ENCODE measurements at regions not wholly inside any gene's neighbourhood (a gene's known extent, or its start where the extent isn't known, plus 50 kb on each side); places are given as distances from the start of the nearest gene placed in this dataset.
"Not testable (repeated sequence)": the region's sequence is repeated elsewhere in the genome, so short reads cannot be mapped to it uniquely, and the experiment has no call there.

- DNase-seq (ENCODE audit: low spot score), result no peak
These were observed 437.0 kb upstream of the CNTN6 start for GRCh38 chr3:655824-656223.

GRCh38 chr3:661356-661755 lies 431.5 kb upstream of the CNTN6 start:
- DNase-seq (ENCODE audit: low spot score), result no peak

GRCh38 chr3:674116-674515 lies 418.7 kb upstream of the CNTN6 start:
- no peak for DNase-seq (ENCODE audit: low spot score)

GRCh38 chr3:675846-676245 lies 417.0 kb upstream of the CNTN6 start:
- no peak for DNase-seq (ENCODE audit: low spot score)

- no peak for DNase-seq (ENCODE audit: low spot score)
These were observed 409.1 kb upstream of the CNTN6 start for GRCh38 chr3:683770-684169.

GRCh38 chr3:690770-691169 lies 402.1 kb upstream of the CNTN6 start:
- no peak for DNase-seq (ENCODE audit: low spot score)

- no peak for DNase-seq (ENCODE audit: low spot score)
These were observed 392.3 kb upstream of the CNTN6 start for GRCh38 chr3:700514-700913.

- DNase-seq (ENCODE audit: low spot score), result no peak
These were observed 385.8 kb upstream of the CNTN6 start for GRCh38 chr3:707041-707440.

- no peak for DNase-seq (ENCODE audit: low spot score)
These were observed 379.7 kb upstream of the CNTN6 start for GRCh38 chr3:713006-713621.

GRCh38 chr3:713947-714620 lies 378.7 kb upstream of the CNTN6 start:
- DNase-seq (ENCODE audit: low spot score), result no peak

GRCh38 chr3:721086-721485 lies 371.7 kb upstream of the CNTN6 start:
- DNase-seq (ENCODE audit: low spot score), result no peak

GRCh38 chr3:732326-732928 lies 360.4 kb upstream of the CNTN6 start:
- no peak for DNase-seq (ENCODE audit: low spot score)

- DNase-seq (ENCODE audit: low spot score), result no peak
These were observed 359.5 kb upstream of the CNTN6 start for GRCh38 chr3:733313-733712.

- DNase-seq (ENCODE audit: low spot score), result no peak
These were observed 335.1 kb upstream of the CNTN6 start for GRCh38 chr3:757711-758110.

GRCh38 chr3:759106-759505 lies 333.7 kb upstream of the CNTN6 start:
- no peak for DNase-seq (ENCODE audit: low spot score)

GRCh38 chr3:773433-773832 lies 319.4 kb upstream of the CNTN6 start:
- DNase-seq (ENCODE audit: low spot score), result not testable (repeated sequence)

- no peak for DNase-seq (ENCODE audit: low spot score)
These were observed 317.5 kb upstream of the CNTN6 start for GRCh38 chr3:775178-775880.

GRCh38 chr3:780505-780904 lies 312.3 kb upstream of the CNTN6 start:
- DNase-seq (ENCODE audit: low spot score), result no peak

- no peak for DNase-seq (ENCODE audit: low spot score)
These were observed 301.4 kb upstream of the CNTN6 start for GRCh38 chr3:791442-791841.

- DNase-seq (ENCODE audit: low spot score), result no peak
These were observed 300.2 kb upstream of the CNTN6 start for GRCh38 chr3:792630-793029.

GRCh38 chr3:804211-804610 lies 288.6 kb upstream of the CNTN6 start:
- DNase-seq (ENCODE audit: low spot score), result no peak

GRCh38 chr3:805326-805725 lies 287.5 kb upstream of the CNTN6 start:
- no peak for DNase-seq (ENCODE audit: low spot score)

GRCh38 chr3:806006-806405 lies 286.8 kb upstream of the CNTN6 start:
- DNase-seq (ENCODE audit: low spot score), result no peak

All from iPS-NIHi11 (cell line).